Epidermal melanocyte (primary cell): ENCODE measurements at regions not wholly inside any gene's neighbourhood (a gene's known extent, or its start where the extent isn't known, plus 50 kb on each side); places are given as distances from the start of the nearest gene placed in this dataset.

Experiments used
- DNase-seq: peaks from one replicate; pipeline ENCODE4 v3.0.0; 2011; ENCODE audit warnings: low spot score; ENCODE audit not compliant: insufficient read length

DNA sequence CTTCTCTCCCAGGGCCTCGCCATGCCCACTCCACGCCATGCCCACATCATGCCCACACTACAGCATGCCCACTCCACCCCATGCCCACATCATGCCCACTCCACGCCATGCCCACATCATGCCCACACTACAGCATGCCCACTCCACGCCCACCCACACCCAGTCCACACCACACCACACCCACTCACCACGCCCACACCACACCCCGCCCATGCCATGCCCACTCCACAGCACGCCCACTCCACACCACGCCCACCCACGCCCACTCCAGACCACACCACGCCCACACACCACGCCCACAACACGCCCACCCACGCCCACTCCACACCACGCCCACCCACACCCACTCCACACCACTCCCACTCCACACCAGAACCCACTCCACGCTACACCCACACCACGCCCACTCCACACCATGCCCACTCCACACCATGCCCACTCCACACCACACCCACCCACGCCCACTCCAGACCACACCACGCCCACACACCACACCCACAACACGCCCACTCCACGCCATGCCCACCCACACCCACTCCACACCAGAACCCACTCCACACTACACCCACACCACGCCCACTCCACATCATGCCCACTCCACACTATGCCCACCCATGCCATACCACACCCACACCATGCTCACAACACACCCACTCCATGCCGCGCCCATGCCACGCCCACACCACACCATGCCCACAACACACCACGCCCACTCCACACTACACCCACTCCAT lies 88.6 kb downstream of the ERMARD start:
- no peak for DNase-seq

DNA sequence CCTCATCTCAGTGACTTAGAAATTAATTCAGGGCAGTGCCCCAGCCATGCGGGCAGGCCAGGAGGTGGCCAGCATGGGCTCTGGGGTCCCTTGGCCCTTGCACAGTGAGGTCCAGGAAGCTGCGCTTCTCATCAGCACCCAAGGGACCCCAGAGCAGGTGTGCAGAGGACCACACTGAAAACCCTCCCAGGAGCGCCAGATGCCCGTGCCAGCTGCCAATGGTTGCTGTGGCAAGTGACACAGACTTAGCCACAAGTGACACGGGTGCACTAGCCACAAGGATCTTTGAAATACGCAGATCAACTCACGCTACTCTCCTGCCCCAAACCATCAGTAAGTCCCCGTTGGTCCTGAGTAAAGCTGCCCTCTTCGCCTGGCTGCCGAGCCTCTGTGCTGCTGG lies 88.1 kb downstream of the ERMARD start:
- no peak for DNase-seq

DNA sequence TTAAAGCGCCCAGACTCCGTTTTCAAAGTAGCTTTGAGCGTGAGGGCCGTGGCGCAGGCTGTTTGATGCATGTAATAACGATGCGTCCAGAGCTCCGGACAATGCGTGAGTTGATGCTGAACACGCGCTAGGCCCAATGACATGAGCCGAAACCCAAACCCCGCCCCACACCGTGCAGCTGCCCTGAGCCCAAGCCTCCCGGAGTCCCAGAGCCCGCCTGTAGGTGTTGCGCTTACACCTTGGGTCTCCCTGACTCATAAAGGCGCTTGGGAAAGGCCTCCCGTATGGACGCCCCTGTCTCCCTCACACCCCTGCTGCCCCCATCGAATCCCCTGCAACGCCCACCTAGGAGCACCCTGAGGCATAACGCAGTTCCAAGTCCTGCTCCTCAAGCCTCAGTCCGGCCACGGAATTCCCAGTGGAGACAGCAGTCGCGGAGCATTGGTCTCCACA lies 87.6 kb downstream of the ERMARD start:
- no peak for DNase-seq

DNA sequence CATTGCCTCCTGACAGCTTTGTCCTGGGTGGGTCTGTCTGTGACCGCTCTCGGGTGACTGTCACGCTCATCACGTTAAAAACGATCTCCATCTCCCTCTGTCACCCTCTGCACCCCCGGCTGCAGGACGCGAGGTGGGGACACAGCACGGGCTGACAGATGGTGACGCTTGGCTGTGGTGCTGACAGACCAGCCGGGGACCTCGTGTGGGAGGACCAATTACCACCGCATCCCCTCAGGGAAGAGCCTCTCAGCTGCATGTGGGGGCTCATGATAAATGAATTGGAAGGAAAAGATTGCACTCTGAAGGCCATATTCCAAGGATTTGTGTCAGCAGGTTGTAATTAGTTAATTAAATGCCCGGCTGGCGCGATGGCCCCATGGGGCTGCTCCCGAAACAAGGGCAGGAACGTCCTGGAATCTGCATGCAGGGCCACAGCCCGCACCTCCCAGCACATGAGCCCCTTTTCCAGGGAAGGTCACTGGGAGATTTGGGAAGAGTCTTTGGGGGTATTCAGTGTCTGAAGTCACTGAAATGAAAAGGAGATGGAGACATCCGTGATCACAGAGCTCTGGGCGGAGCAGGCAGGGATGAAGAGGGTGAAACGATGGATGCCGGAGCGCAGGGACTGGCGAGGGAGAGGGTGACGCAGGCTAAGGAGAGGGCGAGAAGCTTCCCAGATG lies 87.1 kb downstream of the ERMARD start:
- DNase-seq = no peak

DNA sequence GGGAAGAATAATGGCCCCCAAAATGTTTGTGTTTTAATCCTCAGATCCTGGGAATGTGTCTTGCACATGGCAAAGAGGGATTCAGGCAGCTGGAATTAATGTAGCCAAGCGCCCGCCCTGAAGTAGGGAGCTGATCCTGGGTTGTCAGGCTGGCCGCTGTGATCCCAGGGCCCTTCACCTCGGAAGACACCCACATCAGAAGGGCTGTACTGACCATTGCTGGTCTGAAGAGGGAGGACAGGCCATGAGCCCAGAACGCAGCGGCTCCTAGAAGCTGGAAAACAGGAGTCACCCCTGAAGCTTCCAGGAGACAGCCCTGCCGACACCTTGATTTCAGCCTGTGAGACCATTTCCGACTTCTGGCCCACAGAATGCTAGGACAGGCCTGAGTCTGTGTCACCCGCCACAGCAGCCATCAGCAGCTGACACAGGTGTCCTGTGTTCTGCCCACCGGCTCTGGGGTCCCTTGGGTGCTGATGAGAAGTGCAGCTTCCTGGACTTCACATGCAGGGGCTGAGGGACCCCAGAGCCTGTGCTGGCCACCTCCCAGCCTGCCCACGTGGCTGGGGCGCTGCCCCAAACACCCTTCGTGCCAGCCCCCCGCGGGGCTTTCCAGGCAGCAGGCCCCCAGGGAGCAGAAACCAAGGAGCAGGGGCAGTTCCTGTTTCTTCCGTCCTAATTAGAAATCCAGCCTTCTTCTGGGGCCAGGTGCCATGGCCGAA lies 86.3 kb downstream of the ERMARD start:
- no peak for DNase-seq

DNA sequence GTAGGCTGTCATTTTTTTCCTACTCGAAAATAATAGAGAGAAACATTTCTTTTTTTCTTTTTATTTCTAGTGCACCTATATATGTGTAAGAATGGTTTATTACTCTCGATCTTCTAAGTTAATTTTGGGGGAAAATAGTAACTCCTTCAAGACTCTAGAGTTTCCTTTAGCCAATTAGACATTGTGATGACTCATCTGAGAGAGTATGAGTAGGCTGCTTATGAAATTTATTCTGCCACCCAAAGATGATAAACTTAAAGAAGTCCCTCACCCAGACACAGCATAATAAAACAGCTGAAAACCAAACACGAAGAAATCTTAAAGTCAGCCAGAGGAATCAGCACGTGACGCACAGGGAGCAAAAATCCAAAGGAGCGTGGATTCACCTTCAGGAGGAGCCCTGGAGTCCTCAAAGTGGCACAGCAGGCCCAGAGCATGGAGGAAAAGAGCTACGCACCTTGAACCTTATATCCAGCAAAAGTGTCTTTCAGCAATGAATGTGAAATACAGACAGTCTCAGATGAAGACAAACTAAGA lies 81.9 kb downstream of the ERMARD start:
- no peak for DNase-seq

DNA sequence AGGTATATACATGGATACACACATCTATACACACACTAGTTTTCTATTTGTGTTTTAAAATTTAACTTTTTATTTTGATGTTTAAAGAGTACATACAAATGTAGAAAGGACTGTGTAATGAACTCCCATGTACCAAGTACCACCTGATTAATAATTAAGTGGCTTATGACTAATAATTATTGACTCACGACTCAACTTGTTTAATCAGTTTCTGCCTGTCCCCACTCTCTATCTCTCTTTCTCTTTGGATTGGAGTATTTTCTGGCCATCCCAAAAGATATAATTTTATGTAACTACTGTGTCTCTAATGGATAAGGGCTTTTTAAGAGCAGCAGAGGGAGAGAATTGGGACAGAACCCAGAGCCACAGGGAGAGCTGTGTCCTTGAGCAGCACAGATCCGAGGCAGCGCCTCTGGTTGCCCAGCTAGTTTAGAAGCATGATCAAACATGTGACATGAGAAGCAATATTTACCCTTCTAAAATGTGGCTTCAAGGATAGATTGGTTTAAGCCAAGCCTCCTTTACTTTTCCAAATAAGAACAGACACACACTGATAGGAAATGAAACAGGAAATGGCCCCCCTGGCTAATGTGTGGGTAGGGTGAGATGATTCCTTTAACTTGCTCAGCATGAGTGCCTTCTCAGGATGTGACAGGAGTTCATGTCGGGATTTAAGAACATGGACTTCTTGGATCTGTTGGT lies 81.0 kb downstream of the ERMARD start:
- DNase-seq = no peak

DNA sequence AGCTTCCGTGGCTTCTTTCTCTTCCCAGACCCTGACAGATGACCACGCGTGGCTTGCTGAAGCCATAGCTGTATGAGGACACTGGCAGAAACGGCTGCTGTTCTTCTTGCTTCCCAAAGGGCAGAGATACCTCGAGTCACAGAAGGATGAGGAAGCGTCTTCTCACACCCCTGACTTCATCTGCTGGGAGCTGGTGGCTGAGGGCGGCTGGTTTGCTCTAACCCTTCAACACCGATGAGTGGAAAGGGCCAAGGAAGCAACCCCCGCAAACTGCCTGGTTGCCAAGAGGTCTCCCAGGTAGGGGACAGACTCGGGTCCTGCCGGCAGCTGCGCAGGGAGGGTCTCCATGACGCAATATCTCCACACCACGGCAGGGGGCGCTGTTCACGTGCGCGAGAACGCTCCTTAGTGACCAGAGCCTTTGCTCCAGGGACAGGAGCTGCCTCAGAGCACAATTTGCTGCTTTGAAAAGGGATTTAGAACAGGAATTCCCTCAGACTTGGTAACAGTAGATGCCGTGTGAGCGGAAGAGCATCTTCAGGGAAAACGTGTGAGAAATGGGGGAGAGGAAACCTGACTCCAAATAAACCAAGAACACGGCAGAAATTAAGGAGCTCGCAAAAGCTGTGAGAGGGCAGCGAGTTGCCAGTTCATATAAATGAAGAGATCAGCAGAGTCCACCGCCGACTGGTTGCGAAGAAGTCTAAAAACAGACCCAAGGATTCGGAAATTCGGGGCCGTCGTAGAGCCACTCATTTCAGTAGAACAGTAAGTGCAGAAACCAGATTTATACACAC lies 80.2 kb downstream of the ERMARD start:
- peak; percentile 80 for DNase-seq
